ENCODE measurements at regions not wholly inside any gene's neighbourhood (a gene's known extent, or its start where the extent isn't known, plus 50 kb on each side); places are given as distances from the start of the nearest gene placed in this dataset.
"Not testable (repeated sequence)": the region's sequence is repeated elsewhere in the genome, so short reads cannot be mapped to it uniquely, and the experiment has no call there.

DNA sequence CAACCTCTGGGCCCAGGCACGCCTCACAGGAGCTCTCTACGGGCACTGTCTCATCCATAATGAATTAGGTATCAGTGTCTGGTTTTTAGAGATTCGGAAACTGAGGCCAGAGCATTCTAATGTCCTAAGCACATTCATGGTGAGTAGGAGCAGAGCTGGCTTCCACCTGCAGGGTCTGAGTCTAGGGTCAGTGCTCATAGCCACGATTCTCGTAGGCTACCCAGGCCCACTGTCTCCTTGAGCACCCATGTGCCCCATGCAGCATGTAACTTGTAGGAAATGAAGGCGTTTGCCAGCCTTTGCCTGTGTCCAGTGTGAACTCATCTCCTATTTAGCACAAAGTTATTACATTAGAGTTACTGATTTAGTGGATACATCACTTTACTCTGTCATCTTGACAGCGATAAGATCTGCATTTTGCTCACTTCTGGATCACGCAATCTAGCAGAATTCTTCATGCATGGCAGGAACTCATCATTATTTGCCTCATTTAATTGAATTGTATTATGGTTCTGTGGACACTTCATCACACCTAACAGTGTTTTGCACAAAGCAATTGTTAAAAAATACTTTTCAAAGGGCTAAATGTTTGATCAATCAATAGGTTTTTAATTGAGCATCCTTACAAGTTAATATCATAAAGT is 205.3 kb upstream of the SULF2 start:
- no peak for DNase-seq

DNA sequence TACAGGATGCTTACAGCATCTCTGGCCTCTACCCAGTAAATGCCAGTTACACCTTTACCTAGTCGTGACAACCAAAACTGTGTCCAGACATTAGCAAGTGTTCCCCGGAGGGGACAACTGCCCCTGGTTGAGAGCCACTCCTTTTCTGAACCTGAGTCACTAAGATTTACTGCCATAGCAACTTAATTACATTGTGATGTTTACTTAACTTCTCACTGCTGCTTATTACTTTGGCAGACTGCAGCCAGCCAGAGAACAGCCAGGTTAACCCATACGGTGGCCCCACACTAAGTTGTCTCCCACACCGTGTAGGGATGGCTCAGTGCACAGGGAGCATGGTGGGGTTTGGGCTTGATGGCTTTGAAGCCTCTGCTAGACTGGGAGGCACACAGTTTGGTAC is 204.7 kb upstream of the SULF2 start:
- no peak for DNase-seq

DNA sequence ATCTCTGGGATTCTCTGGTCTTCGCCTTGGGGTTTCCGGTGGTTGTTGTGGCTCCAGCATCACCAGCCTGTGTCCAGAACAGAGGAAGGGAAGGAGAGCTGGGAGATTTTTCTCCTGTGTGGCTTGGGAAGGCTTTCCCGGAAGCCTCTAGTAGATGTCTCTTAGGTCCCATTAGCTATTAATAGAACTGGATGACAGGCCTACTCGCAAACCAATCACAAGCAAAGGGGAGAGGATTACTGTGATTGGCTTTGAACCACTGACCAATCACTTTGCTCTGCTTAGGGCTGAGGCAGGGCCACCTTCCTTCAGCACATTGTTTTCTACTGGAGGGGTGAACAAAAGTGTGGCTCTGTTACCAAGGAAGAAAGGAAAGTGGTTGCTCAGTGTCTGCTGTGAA is 203.4 kb upstream of the SULF2 start:
- no peak for DNase-seq

DNA sequence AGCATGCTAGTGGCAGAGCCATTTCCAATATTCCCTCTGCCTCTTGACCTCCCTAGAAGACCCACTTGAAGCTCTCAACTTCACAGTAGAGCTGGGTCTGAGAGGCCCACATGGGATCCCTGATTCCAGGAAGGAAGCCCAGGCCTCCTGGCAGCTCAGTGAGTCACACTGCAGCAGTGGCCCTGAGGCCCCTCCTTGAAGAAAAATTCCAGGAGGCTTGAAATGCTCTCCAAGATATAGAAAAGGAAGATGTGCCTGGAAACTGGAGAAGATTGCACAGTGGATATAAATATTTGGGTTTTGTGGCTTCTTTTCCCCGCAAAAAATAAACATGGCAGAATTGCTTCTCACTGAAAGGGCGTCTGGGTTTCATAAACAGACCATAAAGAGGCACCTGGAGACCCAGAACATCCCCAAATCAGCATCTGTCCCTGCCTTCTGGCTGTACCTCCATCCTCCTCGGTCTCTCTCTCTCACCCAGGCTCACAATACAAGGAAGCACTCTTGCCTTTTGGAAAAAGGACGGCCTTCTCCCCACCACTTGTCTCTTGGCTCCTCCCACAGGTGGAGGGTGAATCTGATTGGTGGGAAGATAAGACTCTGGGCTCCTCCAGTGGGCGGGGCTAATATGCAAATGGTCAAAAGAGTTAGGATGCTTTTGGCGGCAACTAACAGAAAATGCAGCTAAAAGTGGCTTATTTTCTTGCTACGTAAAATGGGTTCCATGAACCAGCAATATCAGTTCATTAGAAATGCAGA is 200.0 kb upstream of the SULF2 start:
- no peak for DNase-seq

DNA sequence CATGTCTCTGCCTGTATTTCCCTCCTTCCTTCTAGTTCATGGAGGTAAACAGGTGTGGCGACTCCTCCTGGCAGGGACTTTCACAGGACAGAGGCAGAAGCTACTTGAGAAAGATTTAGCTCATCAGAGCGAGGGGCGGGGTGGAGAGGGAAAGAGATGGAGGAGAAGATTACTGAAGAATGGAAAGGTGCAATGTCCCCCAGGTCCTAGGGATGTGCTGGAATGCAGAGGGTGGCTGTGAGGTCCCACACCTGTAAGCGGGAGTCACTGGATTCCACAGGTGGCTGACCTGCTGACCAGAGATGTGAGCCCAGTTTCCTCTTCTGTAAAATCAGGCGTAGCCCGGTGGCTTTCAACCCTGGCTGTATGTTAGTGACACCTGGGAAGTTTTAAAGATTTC is 199.2 kb upstream of the SULF2 start:
- DNase-seq: no peak

DNA sequence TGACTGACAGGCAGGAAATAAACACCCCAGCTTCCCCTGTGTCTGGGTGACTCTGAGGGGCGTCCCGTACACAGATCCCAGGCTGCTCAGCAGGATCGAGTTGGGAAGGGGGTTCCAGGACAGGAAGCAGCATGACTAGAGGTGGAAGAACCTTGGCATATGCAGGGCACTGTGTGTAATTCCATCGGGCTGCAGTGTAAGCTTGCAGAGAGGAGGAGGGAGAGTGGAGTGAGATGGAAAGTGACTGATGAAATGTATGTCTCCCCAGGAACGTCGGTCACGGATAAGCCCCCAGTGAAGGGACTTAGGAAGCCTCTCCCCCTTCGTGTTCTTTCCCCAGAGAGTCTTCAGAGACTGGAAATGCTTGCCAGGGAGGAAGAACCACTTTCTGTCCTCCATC is 198.4 kb upstream of the SULF2 start:
- not testable (repeated sequence) for DNase-seq

- no peak for DNase-seq
Measured at GRCh38 chr20:47982574-47983360, 197.5 kb upstream of the SULF2 start.

- DNase-seq: no peak
Measured at GRCh38 chr20:47981222-47981621, 195.9 kb upstream of the SULF2 start.

DNA sequence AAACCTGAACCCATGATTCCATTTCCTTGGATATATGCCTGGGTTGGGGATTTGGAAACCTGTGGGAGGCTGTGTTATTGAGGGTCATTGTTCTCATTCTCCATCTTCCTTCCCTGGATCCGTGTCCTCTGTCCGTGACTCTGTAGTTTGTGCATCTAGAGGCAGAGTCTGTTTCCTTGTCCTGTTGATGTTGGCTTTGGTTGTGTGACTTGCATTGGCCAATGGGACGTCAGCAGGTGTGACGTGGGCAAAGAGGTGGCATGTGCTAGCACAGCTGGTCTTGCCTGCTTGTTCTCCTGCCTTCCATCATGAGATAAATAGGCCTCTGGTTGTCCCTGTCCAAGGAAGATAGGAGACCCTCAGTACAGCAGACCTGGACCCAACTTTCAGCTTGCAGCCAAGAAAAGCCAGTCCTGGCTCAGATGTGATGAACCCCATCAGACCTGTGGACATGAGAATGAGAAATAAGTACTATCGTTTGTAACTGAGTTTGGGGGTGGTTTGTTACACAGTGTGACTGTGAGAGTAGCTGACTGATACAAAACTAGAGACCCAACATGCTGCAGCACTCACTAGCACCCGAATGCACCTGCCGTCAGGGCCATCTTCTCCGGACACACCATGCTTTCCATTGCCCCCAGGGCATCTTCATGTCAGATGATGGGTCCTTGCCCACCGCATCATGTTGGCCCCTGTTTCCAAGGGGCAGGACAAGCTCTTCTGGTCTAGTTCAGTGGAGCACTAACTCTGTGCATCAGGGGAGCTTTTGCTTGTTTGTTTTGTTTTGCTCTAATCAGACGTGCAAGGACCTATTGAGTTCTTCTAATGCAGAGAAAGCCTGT is 195.3 kb upstream of the SULF2 start:
- no peak for DNase-seq

GRCh38 chr20:47979361-47980095 is 194.2 kb upstream of the SULF2 start:
- not testable (repeated sequence) for DNase-seq

GRCh38 chr20:47978428-47979120 is 193.3 kb upstream of the SULF2 start:
- DNase-seq: not testable (repeated sequence)

DNA sequence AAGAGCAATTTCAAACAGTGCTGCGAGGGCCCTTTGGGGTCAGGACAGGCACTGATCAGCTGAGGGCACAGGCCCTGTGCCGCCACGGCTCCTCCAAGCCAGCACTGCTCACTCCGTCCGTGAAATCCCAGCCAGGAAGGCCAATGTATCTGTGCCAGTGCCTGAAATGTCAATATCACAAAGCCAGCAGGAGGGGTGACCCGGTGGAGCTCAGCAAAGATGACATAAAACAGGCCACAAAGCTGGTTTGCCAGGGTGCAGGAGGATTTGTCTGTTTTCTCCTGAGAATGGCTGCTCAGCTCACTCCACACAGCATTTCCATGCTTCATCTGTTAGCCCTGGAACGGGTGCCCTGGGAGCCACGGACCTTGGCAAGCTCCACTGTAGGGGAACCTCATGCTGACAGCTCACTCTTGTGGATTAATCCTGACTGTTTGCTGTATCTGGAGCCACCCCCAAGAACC is 192.5 kb upstream of the SULF2 start:
- DNase-seq: not testable (repeated sequence)

- not testable (repeated sequence) for DNase-seq
Measured at GRCh38 chr20:47977017-47977788, 191.9 kb upstream of the SULF2 start.

DNA sequence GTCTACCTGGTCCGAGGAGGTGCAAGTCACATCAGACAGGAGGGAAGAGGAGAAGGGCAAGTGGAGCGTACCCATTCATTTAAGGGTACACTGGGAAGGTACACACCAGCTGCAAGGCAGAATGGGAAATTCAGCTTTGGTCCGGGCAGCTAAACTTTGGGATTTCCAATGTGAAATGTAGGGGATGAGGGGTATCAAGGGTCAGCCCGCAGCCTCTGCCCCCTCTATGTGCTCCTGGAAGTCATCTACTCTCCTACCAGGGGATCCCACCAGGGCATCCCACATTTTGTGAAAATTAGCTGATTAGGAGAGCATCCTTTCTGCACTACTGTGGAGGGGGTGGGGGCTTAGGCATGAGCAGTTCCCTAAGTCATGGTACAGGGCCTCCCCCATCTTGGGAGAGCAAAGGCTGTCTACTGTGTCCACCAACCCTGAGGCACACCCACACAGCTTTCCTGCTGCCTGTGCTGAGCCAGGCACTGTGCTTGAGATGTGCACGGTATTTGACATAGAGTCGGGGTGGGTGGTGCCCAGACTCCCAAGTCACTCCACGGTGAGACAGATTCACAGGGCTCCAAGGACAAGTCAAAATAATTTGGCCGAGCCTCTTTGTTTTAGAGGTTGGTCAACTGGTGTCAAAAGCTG is 189.1 kb upstream of the SULF2 start:
- DNase-seq: no peak

- no peak for DNase-seq
Measured at GRCh38 chr20:47973519-47974233, 188.4 kb upstream of the SULF2 start.

GRCh38 chr20:47972916-47973309 is 187.6 kb upstream of the SULF2 start:
- no peak for DNase-seq

- not testable (repeated sequence) for DNase-seq
Measured at GRCh38 chr20:47972297-47972915, 187.1 kb upstream of the SULF2 start.

- no peak for DNase-seq
Measured at GRCh38 chr20:47971058-47971791, 185.9 kb upstream of the SULF2 start.
